HG03139 (cell line): ENCODE measurements at regions not wholly inside any gene's neighbourhood (a gene's known extent, or its start where the extent isn't known, plus 50 kb on each side); places are given as distances from the start of the nearest gene placed in this dataset.

ENCODE experiments used
- ATAC-seq: cut with Tn5 transposase; IDR thresholded peaks from one replicate; pipeline ENCODE4 v1.9.1; 2021; ENCODE audit not compliant: unreplicated experiment

- ATAC-seq = no peak
Measured at GRCh38 chr12:92537290-92537960, 165.4 kb upstream of the PLEKHG7 start.

- ATAC-seq = no peak
Measured at GRCh38 chr12:92535961-92536360, 166.8 kb upstream of the PLEKHG7 start.

- no peak for ATAC-seq
Measured at GRCh38 chr12:92533280-92533890, 169.4 kb upstream of the PLEKHG7 start.

GRCh38 chr12:92530706-92531105 is 172.1 kb upstream of the PLEKHG7 start:
- no peak for ATAC-seq

GRCh38 chr12:92529944-92530343 is 172.8 kb upstream of the PLEKHG7 start:
- ATAC-seq = no peak

- no peak for ATAC-seq
Measured at GRCh38 chr12:92528586-92528985, 174.2 kb upstream of the PLEKHG7 start.

GRCh38 chr12:92528097-92528496 is 174.7 kb upstream of the PLEKHG7 start:
- ATAC-seq = no peak

- no peak for ATAC-seq
Measured at GRCh38 chr12:92524489-92524888, 178.3 kb upstream of the PLEKHG7 start.

- no peak for ATAC-seq
Measured at GRCh38 chr12:92520511-92520910, 182.3 kb upstream of the PLEKHG7 start.

GRCh38 chr12:92519284-92519683 is 183.5 kb upstream of the PLEKHG7 start:
- ATAC-seq = no peak

GRCh38 chr12:92518071-92518470 is 184.7 kb upstream of the PLEKHG7 start:
- no peak for ATAC-seq

GRCh38 chr12:92516277-92516600 is 186.6 kb upstream of the PLEKHG7 start:
- ATAC-seq = no peak

GRCh38 chr12:92513231-92513730 is 189.5 kb upstream of the PLEKHG7 start:
- ATAC-seq = no peak

- ATAC-seq = no peak
Measured at GRCh38 chr12:92511786-92512185, 191.0 kb upstream of the PLEKHG7 start.

GRCh38 chr12:92509156-92509738 is 193.5 kb upstream of the PLEKHG7 start:
- no peak for ATAC-seq

GRCh38 chr12:92506891-92507290 is 195.9 kb upstream of the PLEKHG7 start:
- ATAC-seq = no peak

- ATAC-seq = no peak
Measured at GRCh38 chr12:92506460-92506859, 196.3 kb upstream of the PLEKHG7 start.

GRCh38 chr12:92505254-92506231 is 197.2 kb upstream of the PLEKHG7 start:
- peak; percentile 33 for ATAC-seq

GRCh38 chr12:92504594-92504981 is 198.2 kb upstream of the PLEKHG7 start:
- no peak for ATAC-seq

GRCh38 chr12:92503971-92504593 is 198.7 kb upstream of the PLEKHG7 start:
- no peak for ATAC-seq
